ENCODE measurements at regions not wholly inside any gene's neighbourhood (a gene's known extent, or its start where the extent isn't known, plus 50 kb on each side); places are given as distances from the start of the nearest gene placed in this dataset.
"Not testable (repeated sequence)": the region's sequence is repeated elsewhere in the genome, so short reads cannot be mapped to it uniquely, and the experiment has no call there.

DNA sequence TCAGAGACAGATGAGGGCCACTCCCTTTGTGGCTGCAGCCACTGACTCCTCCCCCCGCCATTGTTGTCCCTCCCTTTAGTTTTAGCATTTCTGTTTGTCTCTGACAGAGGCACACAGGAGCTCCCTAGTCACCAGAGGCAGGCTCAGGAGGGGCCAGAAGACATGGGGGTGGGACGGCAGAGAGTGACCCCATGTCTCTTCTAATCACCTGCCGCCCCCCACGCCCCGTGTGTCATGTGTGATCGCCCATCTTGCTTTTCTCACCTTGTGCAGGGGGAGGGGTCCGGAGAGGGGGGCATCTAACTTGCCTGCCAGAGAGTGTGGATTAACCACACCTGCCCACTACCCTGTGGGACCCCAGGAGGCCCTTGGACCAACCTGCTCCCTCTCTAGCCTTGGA, 246.7 kb upstream of the TP53TG3C start:
- DNase-seq, result not testable (repeated sequence)

DNA sequence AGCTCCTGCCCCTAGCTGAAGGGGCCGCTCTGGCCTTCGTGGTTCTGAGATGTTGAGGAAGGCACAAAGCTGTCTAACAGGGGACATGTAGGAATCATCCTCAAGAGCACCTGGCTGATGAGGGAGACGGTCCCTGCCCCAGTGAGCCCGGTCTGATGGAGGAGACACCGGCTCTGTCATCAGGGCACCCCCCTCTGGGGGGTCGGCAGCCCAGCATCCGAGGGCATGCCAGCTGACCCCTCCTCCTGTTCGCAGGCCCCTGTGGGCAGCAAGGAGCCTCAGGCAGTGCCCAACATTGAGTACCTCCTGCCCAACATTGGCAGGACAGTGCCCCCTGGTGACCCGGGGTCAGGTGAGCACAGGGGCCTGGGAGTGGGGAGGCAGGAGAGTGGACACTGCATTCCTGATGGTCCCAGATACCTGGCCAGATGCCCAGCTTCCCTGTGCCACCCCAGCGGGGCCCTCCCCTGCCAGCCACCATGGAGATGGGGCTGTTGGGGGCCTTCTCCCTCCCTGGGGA, 247.9 kb upstream of the TP53TG3C start:
- DNase-seq, result not testable (repeated sequence)

DNA sequence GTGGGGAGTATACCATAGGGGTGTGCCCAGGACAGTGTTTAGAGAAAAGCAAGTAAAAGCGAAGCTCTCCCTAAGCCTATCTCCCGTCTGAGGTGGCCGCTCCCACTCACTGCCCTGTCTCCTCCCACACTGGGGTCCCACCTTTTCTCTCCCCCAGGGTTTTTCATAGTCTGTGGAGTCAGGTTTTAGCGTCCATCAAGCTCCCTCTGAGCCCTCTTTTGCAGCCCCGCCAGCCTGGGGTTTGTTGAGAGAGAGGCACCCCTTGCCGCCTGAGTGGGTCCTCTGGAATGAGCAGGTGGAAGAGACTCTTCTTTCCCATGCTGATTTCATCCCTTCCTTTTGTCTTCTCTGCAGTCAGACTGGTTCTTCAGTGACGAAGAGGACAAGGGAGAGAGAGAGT, 248.7 kb upstream of the TP53TG3C start:
- DNase-seq, result not testable (repeated sequence)

DNA sequence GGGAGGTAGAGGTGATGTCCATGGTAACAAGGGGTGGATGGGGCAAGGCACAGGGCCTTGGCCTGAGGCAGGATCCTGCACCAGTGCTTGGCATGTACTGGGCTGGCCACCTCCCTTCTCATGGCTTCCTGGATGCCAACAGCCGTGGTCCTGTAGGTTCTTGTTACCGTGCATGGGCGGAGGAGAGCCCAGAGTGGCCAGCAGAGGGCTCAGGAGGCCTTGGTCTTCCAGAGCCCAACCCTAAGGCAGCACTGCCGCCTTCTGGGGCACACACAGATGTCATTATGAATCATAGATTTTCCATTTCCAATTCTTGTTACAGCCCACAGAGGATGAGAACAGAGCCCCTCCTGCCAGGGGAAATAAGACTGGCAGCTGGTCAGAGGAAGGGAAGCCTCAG, 254.2 kb upstream of the TP53TG3C start:
- DNase-seq, result not testable (repeated sequence)

- not testable (repeated sequence) for DNase-seq
Observed at GRCh38 chr16:32937929-32938328, 256.1 kb upstream of the TP53TG3C start.

GRCh38 chr16:32932240-32933040, 256.5 kb upstream of the TP53TG3 start:
- not testable (repeated sequence) for DNase-seq

GRCh38 chr16:32925192-32925591, 249.2 kb upstream of the TP53TG3 start:
- DNase-seq, result not testable (repeated sequence)

DNA sequence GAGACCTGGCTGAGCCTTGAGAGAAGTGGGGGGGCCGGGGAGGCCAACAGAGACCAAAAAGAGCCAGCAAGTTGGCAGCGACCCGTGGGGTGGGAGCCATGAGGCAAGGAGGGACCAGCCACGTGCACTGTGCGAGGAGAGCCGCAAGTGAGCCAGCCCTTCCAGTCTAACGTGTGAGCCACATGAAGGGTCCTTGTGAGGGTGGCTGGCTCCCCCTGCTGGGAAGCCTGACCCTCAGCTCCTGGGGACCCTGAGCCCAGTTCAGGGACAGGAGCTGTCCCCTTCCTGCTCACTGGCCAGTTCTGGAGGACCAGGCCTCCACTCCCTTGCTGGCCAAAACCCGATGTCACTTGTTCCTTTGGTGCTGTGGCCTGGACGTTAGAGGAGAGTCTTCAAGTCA, 246.6 kb upstream of the TP53TG3 start:
- DNase-seq, result not testable (repeated sequence)

GRCh38 chr16:32915346-32915745, 239.4 kb upstream of the TP53TG3 start:
- DNase-seq, result not testable (repeated sequence)

- not testable (repeated sequence) for DNase-seq
Observed at GRCh38 chr16:32897782-32898181, 221.8 kb upstream of the TP53TG3 start.

DNA sequence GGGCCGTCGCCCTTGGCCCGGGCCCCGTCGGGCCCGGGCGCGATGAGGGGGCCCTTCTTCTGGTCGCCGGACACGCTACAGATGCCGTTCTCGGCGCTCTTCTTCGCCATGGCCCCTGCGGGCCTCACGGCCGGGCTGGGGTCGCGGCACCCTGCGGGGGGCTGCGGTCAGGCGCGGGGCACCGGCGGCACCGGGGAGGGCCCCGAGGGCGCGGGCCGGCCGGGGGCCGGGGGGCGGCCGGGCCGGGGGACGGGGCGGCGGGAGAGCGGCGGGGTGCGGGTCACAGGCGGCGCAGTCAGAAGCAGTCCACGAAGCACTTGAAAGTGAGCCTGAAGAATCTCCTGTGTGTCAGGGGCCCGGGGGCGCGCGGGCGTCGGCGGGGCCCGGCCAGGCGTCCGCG, 209.4 kb upstream of the TP53TG3 start:
- DNase-seq, result not testable (repeated sequence)

GRCh38 chr16:32884556-32884955, 208.6 kb upstream of the TP53TG3 start:
- DNase-seq, result not testable (repeated sequence)

DNA sequence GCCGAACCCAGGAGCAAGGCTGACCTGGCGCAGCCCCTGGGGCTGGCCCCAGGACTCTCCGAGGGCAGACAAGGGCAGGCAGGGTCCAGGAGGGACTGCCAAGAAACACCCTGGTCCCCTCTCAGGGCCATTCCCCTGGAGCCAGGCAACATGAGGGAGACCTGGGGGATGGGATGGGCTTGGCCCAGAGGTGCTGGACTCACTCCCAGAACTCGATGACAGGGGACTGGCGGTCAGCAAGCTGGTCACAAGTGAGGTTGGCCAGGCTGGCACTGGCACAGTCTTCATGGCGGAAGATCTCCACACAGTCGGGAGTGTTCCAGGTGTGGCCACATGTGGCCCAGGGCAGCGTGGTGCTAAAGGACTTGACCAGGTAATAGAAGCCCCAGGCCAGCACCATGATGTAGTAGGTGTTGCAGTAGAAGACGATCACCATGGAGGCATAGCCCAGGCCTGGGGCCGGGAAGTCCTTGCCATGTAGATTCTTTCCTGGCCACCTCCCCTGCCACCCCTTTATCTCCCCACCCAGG, 206.4 kb upstream of the TP53TG3 start:
- not testable (repeated sequence) for DNase-seq

- DNase-seq, result not testable (repeated sequence)
Observed at GRCh38 chr16:32881631-32882030, 205.7 kb upstream of the TP53TG3 start.

- DNase-seq, result not testable (repeated sequence)
Observed at GRCh38 chr16:32880009-32880408, 204.0 kb upstream of the TP53TG3 start.

GRCh38 chr16:32876718-32877117, 200.8 kb upstream of the TP53TG3 start:
- DNase-seq, result not testable (repeated sequence)

DNA sequence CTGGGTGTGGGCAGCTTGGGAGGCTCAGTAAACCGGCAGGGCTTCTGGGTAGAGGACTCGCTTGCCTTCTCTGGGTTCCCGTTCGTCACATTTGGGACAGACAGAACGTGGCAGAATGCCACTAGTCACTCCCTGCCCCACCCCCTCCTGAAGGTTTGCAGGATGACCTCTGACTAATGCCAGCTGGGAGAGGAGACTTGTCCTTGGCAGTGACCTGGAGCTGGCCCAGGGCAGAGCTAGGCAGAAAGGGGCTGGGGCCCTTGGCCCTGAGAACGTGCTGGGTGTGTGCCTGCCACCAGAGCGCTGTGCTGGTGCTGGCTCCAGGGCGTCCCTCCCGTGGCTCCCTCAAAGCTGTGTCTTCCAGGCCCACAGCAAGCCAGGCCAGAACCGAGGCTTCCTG, 197.8 kb upstream of the TP53TG3 start:
- not testable (repeated sequence) for DNase-seq

- not testable (repeated sequence) for DNase-seq
Observed at GRCh38 chr16:32873120-32873519, 197.2 kb upstream of the TP53TG3 start.

- DNase-seq, result not testable (repeated sequence)
Observed at GRCh38 chr16:32870628-32871027, 194.7 kb upstream of the TP53TG3 start.

DNA sequence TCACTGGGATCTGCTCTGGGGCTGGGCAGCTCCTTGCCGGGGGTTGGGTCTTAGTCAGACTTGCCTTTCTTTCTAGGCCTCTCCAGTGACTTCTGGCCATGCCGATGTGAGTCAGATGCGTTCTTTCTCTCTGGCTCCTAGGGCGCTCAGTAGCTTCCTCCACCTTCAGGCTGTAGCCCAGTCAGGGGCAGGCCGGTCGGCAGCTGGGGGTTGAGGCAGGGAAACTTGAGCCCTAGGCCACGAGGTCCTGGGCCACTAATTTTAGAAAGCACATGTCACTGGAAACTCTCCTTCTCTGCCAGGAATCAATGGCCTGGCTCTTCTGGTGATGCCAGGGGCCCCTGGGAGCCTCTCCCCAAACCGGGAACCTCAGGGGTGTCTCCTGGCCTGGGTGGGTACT, 192.4 kb upstream of the TP53TG3 start:
- not testable (repeated sequence) for DNase-seq

DNA sequence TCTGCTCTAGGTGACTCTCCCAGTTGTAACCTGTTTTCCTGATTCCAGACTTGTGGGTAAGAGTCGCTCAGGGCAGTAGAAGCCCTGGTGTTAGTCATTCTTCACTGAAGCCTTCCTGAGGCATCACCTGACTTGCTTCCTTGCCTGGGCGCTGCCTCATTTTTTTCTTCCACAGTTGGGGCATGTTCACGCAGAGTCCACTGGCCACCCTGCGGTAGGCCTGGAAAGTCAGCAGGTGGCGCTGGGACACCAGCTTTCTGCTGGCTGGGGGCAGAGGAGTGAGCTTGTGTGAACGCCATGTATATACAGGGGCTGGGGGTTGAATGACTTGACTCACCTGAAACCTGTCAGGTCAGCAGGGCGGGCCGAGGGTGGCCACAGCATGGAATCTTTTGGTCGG, 189.3 kb upstream of the TP53TG3 start:
- DNase-seq, result not testable (repeated sequence)

DNA sequence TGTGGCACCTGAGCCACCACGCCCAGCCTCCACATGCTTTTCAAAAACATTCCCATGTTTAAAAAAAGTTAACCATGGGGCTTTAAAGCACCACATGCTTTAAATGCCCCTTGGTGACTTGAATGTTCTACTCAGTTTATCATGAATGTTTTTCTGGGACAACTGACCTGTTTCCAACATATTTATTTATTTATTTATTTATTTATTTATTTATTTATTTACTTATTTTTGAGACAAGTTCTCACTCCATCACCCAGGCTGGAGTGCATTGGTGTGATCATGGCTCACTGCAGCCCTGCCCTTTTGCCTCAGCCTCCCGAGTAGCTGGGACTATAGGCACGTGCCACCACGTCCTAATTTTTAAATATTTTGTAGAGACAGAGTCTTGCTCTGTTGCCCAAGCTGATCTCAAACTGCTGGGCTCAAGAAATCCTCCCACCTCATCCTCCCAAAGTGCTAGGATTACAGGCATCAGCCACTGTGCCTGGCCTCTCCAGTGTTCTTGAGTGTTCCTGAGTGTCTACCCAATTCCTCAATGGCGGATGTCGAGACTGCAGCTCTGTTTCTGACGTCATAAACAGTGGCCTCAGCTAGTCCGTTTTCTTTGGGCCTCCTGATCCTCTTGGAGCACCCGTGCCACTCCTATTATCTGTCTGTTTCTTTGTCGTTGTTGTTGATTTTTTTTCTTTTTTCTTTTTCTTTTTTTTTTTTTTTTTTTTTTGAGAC, 185.7 kb upstream of the TP53TG3 start:
- not testable (repeated sequence) for DNase-seq

GRCh38 chr16:32847379-32847778, 171.4 kb upstream of the TP53TG3 start:
- DNase-seq, result not testable (repeated sequence)
